ENCODE measurements at regions not wholly inside any gene's neighbourhood (a gene's known extent, or its start where the extent isn't known, plus 50 kb on each side); places are given as distances from the start of the nearest gene placed in this dataset.

GRCh38 chr14:97290977-97291376 is 493.8 kb downstream of the VRK1 start:
- DNase-seq (ENCODE audit: low read depth in 2 of 3, low spot score in 1 of 3): no peak

DNA sequence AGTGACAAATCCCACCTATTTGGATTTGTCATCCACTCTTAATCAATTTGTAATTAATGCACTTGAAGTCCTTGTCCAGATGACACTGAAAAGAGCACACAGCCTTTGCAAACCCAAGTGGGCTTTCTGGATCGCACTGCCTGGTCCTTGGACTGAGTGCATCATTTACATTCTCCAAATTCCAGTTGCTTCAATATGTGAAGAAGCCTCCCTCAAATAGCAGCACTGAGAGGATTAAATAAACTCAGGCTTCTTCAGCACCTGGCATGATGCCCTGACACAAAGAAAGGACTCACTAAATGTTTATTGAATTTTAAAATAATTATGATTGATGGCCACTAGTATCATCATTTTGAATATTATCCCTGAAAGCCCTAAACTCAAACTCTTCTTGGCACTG is 496.5 kb downstream of the VRK1 start:
- DNase-seq (ENCODE audit: low read depth in 2 of 3, low spot score in 1 of 3): no peak

DNA sequence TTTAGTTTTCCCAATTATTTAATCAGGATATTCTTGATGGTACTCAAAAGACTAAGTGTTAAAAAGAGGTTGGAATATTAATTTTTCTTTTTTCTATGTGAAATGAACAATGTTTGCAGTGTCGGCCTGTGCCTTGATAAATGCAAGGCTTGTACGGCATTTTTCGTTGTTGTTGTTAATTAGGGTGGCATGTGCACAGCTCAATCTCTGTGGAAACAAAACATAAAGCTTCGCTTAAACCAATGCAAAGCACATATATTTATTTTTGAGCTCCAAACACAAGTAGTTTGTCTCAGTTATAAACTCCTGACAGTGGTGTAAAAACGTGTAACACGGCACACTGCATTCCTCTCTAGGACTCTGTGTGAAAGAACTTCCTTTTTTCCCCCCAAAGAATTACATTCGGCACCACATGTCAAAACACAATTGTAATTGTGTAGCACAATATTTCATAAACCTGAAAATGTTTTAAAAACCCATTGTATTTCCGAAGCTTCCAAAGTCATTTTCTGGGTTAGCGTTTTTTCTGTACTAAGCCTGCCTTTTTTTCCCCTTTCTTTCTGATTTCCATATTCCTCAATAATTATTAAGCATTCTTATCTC is 498.0 kb downstream of the VRK1 start:
- no peak for DNase-seq (ENCODE audit: low read depth in 2 of 3, low spot score in 1 of 3)

DNA sequence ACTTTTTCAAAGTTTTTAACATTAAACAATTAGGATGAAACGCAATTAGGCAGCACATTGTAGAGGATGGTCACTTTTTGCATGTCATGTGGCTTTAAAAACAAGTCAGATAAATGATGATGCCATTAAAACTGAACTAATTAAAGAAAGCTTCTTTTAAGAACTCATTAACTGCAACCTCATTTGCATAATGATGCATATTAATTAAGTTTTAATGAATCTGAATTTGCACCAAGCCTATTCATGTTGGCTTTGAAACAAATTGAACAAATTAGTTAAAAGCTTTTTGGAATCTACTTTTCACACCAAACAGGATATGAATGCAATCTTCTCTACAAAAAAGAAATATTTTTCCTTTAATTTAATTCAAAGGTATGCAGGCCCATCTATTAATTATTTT is 499.0 kb downstream of the VRK1 start:
- no peak for DNase-seq (ENCODE audit: low read depth in 2 of 3, low spot score in 1 of 3)

DNA sequence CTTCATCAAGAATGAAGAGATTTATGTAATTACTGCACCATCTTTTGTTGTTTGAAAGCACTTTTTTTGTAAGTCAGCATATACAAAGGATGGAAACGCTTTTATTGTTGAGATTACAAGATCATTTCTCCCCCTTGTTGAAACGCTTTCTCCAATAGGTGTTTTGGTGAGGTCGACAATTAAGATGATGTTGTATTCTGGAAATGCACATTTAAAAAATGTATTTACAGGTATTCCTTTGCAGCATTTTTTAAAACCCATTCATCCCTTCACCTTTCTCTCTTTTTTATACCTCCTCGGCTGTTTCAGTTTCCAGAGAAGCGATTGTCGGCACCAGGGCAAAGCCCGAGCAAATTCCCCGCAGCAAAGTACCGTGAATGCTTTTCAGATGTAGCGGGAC is 499.9 kb downstream of the VRK1 start:
- DNase-seq (ENCODE audit: low read depth in 2 of 3, low spot score in 1 of 3): no peak

- DNase-seq (ENCODE audit: low read depth in 2 of 3, low spot score in 1 of 3): no peak
Observed at GRCh38 chr14:97298331-97298730, 501.1 kb downstream of the VRK1 start.

DNA sequence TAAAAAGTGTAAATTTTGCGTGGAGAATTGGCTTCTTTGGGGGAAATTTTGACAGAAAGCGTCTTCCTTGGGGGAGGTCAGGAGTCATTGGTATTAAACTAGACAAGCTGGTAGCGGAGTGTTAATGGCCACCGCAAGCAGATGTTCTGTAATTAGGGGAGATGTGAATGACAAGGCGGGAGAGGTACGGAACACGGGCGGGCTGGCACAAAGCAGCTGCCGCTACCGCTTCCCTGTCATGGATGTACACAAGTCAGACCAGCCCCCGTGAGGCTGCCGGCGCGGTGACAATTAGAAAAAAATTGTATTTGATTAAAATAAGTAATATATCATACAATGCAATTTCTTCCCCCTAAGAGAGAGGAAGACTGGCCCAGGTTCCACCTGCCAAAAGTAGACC is 501.6 kb downstream of the VRK1 start:
- DNase-seq (ENCODE audit: low read depth in 2 of 3, low spot score in 1 of 3): no peak

GRCh38 chr14:97299661-97300060 is 502.5 kb downstream of the VRK1 start:
- no peak for DNase-seq (ENCODE audit: low read depth in 2 of 3, low spot score in 1 of 3)

GRCh38 chr14:97301931-97302559 is 504.9 kb downstream of the VRK1 start:
- DNase-seq (ENCODE audit: low read depth in 2 of 3, low spot score in 1 of 3): no peak

DNA sequence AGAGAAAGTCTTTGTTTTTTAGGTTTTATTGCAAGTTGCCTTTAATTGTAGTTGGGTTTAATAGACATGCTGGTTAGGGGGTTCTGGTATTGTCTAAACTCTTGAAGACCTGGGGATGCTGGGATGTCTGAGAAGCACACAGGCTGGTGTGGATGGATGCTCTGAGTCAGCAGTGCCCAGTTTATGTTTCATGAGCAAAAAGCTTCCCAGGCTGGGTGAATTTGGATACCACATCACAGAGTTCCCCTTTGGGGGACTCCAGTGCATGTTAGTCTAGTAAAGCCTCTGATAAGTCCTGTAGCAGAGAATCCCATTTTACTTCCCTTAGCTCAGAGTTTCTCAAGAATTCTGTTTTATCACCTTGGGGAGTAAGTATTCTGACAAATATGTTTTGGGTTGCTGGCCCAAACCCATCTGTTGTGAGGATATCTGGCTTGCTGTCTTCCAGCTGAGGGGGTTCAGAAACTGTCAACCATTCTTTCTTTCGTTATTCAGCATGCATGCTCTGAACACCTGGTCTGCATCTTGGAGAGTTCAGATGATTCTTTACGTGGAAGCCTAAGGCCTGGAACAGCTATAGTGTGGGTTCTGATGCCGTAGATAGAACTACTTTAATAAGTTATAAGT is 509.1 kb downstream of the VRK1 start:
- DNase-seq (ENCODE audit: low read depth in 2 of 3, low spot score in 1 of 3): no peak

DNA sequence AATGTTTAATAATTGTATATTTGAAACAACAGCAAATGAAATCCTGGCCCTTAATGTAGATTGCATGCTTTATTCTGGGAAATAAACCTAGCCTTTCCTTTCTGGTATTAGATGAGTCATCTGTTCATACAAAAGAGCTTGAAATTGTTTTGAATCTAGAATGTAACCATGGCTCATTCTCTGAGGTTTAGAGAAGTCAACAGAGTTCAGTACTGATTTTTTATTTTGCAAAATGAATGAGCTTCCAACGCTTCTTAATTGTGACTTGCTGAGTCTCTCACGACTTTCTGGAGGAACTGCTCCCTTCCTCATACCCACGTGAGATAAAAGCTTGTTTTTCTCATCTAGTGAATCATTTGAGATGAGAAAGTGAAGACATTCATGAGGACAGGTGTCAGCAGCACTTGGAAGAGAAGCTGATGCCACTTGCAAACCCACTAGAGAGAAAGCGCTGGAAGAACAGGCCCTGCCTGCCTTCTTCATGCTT is 509.6 kb downstream of the VRK1 start:
- DNase-seq (ENCODE audit: low read depth in 2 of 3, low spot score in 1 of 3): no peak

DNA sequence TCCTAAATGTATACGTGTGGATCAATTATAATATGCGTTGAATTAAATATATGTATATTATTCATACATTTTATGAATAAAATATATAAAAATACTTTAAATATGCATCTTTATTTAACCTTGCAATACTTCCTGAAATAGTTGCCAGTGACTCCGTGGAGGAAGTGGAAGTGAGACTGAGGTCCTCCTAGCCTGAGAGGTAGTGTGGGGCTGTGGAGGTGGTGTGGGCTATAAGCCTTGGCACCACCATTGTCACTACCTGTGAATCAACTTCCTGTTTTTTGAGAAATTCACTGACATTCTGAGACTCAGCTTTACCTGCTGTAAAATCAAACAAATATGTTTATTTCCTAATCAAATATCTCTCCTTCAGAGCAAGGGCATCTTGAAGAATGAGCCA is 514.2 kb downstream of the VRK1 start:
- no peak for DNase-seq (ENCODE audit: low read depth in 2 of 3, low spot score in 1 of 3)

GRCh38 chr14:97312910-97313309 is 515.7 kb downstream of the VRK1 start:
- DNase-seq (ENCODE audit: low read depth in 2 of 3, low spot score in 1 of 3): no peak

- DNase-seq (ENCODE audit: low read depth in 2 of 3, low spot score in 1 of 3): no peak
Observed at GRCh38 chr14:97315790-97316189, 518.6 kb downstream of the VRK1 start.

DNA sequence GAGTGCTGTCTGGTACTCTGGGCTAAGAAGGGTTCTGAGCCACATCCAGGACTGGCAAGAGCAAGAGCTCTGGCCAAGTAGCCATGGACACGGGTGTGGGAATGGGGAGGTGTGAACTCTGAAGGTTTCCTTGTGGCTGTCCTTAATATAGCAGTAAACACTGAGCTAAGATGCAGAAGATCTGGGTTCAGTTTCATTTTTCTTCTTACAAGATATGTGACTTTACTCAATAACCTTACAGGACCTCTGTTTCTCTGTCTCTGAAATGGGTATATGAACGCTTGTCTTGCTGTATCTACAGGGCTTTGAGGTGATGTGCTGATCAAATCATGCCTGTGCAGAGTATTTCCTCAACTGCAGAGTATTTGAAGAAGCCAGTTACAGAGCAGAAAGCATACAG is 521.2 kb downstream of the VRK1 start:
- DNase-seq (ENCODE audit: low read depth in 2 of 3, low spot score in 1 of 3): no peak

- DNase-seq (ENCODE audit: low read depth in 2 of 3, low spot score in 1 of 3): no peak
Observed at GRCh38 chr14:97319691-97320090, 522.5 kb downstream of the VRK1 start.

GRCh38 chr14:97328743-97329142 is 531.6 kb downstream of the VRK1 start:
- no peak for DNase-seq (ENCODE audit: low read depth in 2 of 3, low spot score in 1 of 3)

- DNase-seq (ENCODE audit: low read depth in 2 of 3, low spot score in 1 of 3): no peak
Observed at GRCh38 chr14:97329701-97330100, 532.5 kb downstream of the VRK1 start.

GRCh38 chr14:97331058-97331457 is 533.9 kb downstream of the VRK1 start:
- DNase-seq (ENCODE audit: low read depth in 2 of 3, low spot score in 1 of 3): no peak

DNA sequence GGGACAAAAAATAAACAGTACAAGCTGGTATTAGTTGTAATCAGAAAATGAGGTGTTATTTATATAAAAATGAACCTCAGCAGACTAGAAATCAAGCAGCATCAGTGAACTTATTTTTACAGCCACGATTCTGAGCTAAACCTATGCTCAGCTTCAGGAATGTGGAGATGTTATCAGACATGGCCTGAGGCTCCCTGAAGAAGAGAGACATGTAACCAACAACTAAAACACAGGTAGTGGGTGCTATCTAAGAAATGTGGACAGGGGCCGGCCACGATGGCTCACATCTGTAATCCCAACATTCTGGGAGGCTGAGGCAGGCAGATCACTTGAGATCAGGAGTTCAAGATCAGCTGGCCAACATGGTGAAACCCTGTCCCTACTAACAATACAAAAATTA is 534.3 kb downstream of the VRK1 start:
- no peak for DNase-seq (ENCODE audit: low read depth in 2 of 3, low spot score in 1 of 3)

GRCh38 chr14:97336179-97336578 is 539.0 kb downstream of the VRK1 start:
- DNase-seq (ENCODE audit: low read depth in 2 of 3, low spot score in 1 of 3): no peak

DNA sequence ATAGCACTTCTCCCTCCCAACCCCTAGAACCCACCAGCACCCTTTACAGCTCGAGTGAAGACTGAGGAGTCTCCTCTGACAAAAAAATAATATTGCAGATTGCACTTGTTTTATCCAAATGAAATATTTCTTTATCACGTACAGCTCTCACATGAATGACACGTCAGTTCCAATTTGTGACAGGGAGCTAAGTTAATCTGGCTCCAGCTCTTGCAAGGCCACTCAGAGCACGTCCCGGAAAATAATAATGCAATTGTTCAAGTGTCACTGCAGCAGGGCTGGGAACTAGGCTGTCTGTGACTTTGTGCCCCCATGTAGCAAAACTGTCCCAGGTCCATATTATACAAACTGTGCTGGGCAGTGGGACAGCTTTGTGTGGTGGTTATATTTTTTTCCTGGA is 539.6 kb downstream of the VRK1 start:
- DNase-seq (ENCODE audit: low read depth in 2 of 3, low spot score in 1 of 3): no peak

DNA sequence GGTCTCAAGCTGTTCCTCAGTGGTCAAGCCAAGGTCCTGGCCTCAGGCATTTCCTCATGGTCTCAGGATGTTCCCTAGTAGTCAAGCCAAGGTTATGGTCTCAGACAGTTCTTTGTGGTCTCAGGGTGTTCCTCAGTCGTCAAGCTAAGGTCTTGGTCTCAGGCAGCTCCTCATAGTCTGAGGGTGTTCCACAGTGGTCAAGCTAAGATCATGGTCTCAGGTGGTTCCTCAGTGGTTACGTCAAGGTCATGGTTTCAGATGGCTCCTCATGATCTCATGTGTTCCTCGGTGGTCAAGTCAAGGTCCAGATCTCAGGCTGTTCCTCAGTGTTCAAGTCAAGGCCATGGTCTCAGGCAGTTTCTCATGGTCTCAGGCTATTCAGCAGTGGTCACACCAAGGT is 540.1 kb downstream of the VRK1 start:
- no peak for DNase-seq (ENCODE audit: low read depth in 2 of 3, low spot score in 1 of 3)

Data from stimulated activated CD4-positive, alpha-beta T cell treated with anti-CD3 and anti-CD28 coated beads, Interleukin-12 subunit alpha, Interleukin-12 subunit beta, amount 100 ng/mL, for 48 hours (primary cell).